GM23338 (cell line): ENCODE measurements at regions not wholly inside any gene's neighbourhood (a gene's known extent, or its start where the extent isn't known, plus 50 kb on each side); places are given as distances from the start of the nearest gene placed in this dataset.

Experiments used
- ATAC-seq: fragments of 200-7000 bp; cut with Tn5 transposase; 3 replicates; pipeline ENCODE4 v1.9.1; 2020
- DNase-seq: peaks from one replicate; pipeline ENCODE4 v3.0.0-alpha.2; 2015; ENCODE audit warnings: low spot score
- H2AFZ ChIP-seq: fragments of 200-600 bp; sonication (generic); 2 replicates; pipeline ENCODE4 v1.8.0; 2016; ENCODE audit warnings: antibody characterized with exemption, mild to moderate bottlenecking, moderate library complexity
- H3F3A ChIP-seq: fragments of 200-600 bp; sonication (generic); replicated peaks from 2 replicates; pipeline ENCODE4 v1.8.0; 2017; ENCODE audit warnings: antibody characterized with exemption, mixed run types, low read depth
- H3K27ac ChIP-seq: fragments of 200-600 bp; sonication (generic); 2 replicates; pipeline ENCODE4 v1.6.1; 2016; ENCODE audit warnings: low read depth
- H3K27me3 ChIP-seq: fragments of 200-600 bp; sonication (generic); 2 replicates; pipeline ENCODE4 v1.8.0; 2016; ENCODE audit warnings: mild to moderate bottlenecking, mixed run types, moderate library complexity; ENCODE audit not compliant: insufficient read depth
- H3K36me3 ChIP-seq: fragments of 200-600 bp; sonication (generic); 2 replicates; pipeline ENCODE4 v1.8.0; 2016; ENCODE audit warnings: mild to moderate bottlenecking; ENCODE audit not compliant: insufficient read depth
- H3K4me1 ChIP-seq: fragments of 200-600 bp; sonication (generic); 2 replicates; pipeline ENCODE4 v1.8.0; 2016; ENCODE audit warnings: mild to moderate bottlenecking, moderate library complexity; ENCODE audit not compliant: insufficient read depth
- H3K4me2 ChIP-seq: fragments of 200-600 bp; sonication (generic); 2 replicates; pipeline ENCODE4 v1.7.1; 2017; ENCODE audit warnings: mixed run types
- H3K4me3 ChIP-seq: fragments of 200-600 bp; sonication (generic); 2 replicates; pipeline ENCODE4 v1.6.1; 2016; ENCODE audit warnings: mixed run types
- H3K79me2 ChIP-seq: fragments of 200-600 bp; sonication (generic); replicated peaks from 2 replicates; pipeline ENCODE4 v1.8.0; 2017; ENCODE audit warnings: mild to moderate bottlenecking; ENCODE audit not compliant: insufficient read depth
- H3K9me2 ChIP-seq: fragments of 200-600 bp; sonication (generic); 2 replicates; pipeline ENCODE4 v1.8.0; 2017; ENCODE audit not compliant: insufficient read depth
- H4K20me1 ChIP-seq: fragments of 200-600 bp; sonication (generic); replicated peaks from 2 replicates; pipeline ENCODE4 v1.8.0; 2017; ENCODE audit warnings: mild to moderate bottlenecking; ENCODE audit not compliant: insufficient read depth
- H3K27ac Mint-ChIP-seq: 2 replicates; pipeline ENCODE4 v1.8.0; 2020; ENCODE audit warnings: inconsistent platforms, mild to moderate bottlenecking, moderate library complexity, mixed read lengths
- H3K27me3 Mint-ChIP-seq: 3 replicates; pipeline ENCODE4 v1.8.0; 2022; ENCODE audit warnings: low read depth, mild to moderate bottlenecking, moderate library complexity, mixed read lengths, inconsistent platforms; ENCODE audit not compliant: insufficient read depth, poor library complexity
- H3K36me3 Mint-ChIP-seq: 3 replicates; pipeline ENCODE4 v1.8.0; 2021; ENCODE audit warnings: low read depth, mild to moderate bottlenecking, inconsistent platforms, moderate library complexity, mixed read lengths
- H3K4me1 Mint-ChIP-seq: 3 replicates; pipeline ENCODE4 v1.8.0; 2020; ENCODE audit warnings: mild to moderate bottlenecking, inconsistent platforms, mixed read lengths
- H3K4me3 Mint-ChIP-seq: 3 replicates; pipeline ENCODE4 v1.8.0; 2021; ENCODE audit warnings: moderate library complexity, mild to moderate bottlenecking, inconsistent platforms, mixed read lengths
- H3K9me3 Mint-ChIP-seq: 3 replicates; pipeline ENCODE4 v1.8.0; 2020; ENCODE audit warnings: moderate library complexity, mild to moderate bottlenecking, inconsistent platforms, mixed read lengths
- CREB1 ChIP-seq: fragments of 250-450 bp; sonication (Bioruptor Pico); IDR thresholded peaks from 2 replicates; pipeline ENCODE4 v1.5.0; 2020; ENCODE audit warnings: low read depth, mild to moderate bottlenecking, moderate library complexity
- EZH2 ChIP-seq: fragments of 200-600 bp; sonication (generic); IDR thresholded peaks from one replicate; pipeline ENCODE4 v1.8.0; 2017; ENCODE audit warnings: antibody characterized with exemption, mild to moderate bottlenecking, low read depth; ENCODE audit not compliant: unreplicated experiment
- JUNB ChIP-seq: IDR thresholded peaks from one replicate; pipeline ENCODE4 v1.6.1; 2016; ENCODE audit warnings: antibody characterized with exemption; ENCODE audit not compliant: unreplicated experiment
- NANOG ChIP-seq: IDR thresholded peaks from 2 replicates; pipeline ENCODE4 v1.6.1; 2016; ENCODE audit warnings: antibody characterized with exemption, borderline replicate concordance
- STAT1 ChIP-seq: IDR thresholded peaks from one replicate; pipeline ENCODE4 v1.6.1; 2016; ENCODE audit warnings: antibody characterized with exemption; ENCODE audit not compliant: unreplicated experiment
- ZNF114 ChIP-seq: fragments of 250-450 bp; sonication (Bioruptor Pico); IDR thresholded peaks from 2 replicates; pipeline ENCODE4 v1.5.0; 2020; ENCODE audit warnings: mild to moderate bottlenecking, moderate library complexity
- TF ChIP-seq, protein P1 (sequence below): fragments of 250-450 bp; sonication (Bioruptor Pico); IDR thresholded peaks from 2 replicates; pipeline ENCODE4 v1.5.0; 2020; ENCODE audit warnings: mild to moderate bottlenecking, moderate library complexity

DNA sequence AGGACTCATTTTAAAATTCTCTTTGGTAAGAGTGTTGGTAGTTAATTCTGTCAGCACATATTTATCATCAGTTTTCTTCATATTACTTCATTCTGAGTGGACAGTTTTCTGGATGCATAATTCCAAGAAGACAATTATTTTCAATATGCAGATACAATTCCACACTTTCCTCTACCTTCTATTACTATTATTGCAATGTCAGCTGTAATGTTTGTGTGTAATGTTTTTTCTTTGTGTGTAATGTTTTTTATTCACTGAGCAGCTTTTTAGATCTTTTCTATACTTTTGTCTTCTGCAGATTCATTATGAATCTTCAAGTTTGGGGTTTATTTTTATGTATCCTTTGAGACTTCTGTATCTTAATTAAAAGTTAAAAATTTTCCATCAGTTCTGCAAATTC, 264.0 kb upstream of the VRK2 start (continued):
- TF ChIP-seq, protein P1, sequence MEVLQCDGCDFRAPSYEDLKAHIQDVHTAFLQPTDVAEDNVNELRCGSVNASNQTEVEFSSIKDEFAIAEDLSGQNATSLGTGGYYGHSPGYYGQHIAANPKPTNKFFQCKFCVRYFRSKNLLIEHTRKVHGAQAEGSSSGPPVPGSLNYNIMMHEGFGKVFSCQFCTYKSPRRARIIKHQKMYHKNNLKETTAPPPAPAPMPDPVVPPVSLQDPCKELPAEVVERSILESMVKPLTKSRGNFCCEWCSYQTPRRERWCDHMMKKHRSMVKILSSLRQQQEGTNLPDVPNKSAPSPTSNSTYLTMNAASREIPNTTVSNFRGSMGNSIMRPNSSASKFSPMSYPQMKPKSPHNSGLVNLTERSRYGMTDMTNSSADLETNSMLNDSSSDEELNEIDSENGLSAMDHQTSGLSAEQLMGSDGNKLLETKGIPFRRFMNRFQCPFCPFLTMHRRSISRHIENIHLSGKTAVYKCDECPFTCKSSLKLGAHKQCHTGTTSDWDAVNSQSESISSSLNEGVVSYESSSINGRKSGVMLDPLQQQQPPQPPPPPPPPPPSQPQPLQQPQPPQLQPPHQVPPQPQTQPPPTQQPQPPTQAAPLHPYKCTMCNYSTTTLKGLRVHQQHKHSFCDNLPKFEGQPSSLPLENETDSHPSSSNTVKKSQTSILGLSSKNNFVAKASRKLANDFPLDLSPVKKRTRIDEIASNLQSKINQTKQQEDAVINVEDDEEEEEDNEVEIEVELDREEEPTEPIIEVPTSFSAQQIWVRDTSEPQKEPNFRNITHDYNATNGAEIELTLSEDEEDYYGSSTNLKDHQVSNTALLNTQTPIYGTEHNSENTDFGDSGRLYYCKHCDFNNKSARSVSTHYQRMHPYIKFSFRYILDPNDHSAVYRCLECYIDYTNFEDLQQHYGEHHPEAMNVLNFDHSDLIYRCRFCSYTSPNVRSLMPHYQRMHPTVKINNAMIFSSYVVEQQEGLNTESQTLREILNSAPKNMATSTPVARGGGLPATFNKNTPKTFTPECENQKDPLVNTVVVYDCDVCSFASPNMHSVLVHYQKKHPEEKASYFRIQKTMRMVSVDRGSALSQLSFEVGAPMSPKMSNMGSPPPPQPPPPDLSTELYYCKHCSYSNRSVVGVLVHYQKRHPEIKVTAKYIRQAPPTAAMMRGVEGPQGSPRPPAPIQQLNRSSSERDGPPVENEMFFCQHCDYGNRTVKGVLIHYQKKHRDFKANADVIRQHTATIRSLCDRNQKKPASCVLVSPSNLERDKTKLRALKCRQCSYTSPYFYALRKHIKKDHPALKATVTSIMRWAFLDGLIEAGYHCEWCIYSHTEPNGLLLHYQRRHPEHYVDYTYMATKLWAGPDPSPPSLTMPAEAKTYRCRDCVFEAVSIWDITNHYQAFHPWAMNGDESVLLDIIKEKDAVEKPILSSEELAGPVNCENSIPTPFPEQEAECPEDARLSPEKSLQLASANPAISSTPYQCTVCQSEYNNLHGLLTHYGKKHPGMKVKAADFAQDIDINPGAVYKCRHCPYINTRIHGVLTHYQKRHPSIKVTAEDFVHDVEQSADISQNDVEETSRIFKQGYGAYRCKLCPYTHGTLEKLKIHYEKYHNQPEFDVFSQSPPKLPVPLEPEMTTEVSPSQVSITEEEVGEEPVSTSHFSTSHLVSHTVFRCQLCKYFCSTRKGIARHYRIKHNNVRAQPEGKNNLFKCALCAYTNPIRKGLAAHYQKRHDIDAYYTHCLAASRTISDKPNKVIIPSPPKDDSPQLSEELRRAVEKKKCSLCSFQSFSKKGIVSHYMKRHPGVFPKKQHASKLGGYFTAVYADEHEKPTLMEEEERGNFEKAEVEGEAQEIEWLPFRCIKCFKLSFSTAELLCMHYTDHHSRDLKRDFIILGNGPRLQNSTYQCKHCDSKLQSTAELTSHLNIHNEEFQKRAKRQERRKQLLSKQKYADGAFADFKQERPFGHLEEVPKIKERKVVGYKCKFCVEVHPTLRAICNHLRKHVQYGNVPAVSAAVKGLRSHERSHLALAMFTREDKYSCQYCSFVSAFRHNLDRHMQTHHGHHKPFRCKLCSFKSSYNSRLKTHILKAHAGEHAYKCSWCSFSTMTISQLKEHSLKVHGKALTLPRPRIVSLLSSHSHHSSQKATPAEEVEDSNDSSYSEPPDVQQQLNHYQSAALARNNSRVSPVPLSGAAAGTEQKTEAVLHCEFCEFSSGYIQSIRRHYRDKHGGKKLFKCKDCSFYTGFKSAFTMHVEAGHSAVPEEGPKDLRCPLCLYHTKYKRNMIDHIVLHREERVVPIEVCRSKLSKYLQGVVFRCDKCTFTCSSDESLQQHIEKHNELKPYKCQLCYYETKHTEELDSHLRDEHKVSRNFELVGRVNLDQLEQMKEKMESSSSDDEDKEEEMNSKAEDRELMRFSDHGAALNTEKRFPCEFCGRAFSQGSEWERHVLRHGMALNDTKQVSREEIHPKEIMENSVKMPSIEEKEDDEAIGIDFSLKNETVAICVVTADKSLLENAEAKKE = no peak

DNA sequence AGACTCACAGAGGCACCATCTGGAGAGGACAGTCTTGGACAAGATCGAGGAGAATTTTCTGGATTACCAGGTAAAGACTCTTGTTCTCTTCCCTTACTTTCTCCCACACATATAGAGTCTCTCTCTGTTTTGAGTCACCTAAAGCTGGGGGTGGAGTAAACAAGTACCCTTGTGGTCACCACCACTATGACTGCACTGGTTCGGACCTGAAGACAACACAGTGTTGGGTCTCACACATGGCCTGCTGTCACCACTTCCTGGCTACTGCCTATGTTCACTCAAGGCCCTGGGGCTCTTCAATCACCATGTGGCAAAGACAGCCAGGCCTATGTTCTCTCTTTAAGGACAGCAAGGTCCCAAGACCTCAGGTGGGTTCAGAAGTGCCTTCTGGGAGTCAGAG, 253.3 kb upstream of the VRK2 start:
- Mint-ChIP-seq H3K36me3 (peaks cover 8% of the 10 kb centered on the region; the same call in 2 of the 3 replicates), H3K4me1 (peaks cover 19% of the 10 kb centered on the region)
- TF ChIP-seq EZH2 (no peak), JUNB (no peak), CREB1 (CRISPR knock-in tag) (no peak), STAT1 (no peak), ZNF114 (CRISPR knock-in tag) (no peak), NANOG (no peak)
- TF ChIP-seq, protein P1 = no peak

More for the DNA sequence above, 253.3 kb upstream of the VRK2 start:
- Mint-ChIP-seq H3K4me3 (no peak overlapping the region), H3K27me3 (peaks cover 2% of the 10 kb centered on the region), H3K27ac (no peak overlapping the region), H3K9me3 (peaks cover 7% of the 10 kb centered on the region; the same call in 2 of the 3 replicates)
- Histone ChIP-seq H3K4me3 (no peak overlapping the region), H3K4me1 (peaks cover 15% of the 10 kb centered on the region), H3K36me3 (no peaks in the 10 kb centered on the region; the same call in 1 of the 2 replicates), H3K27me3 (no peaks in the 10 kb centered on the region), H2AFZ (no peak overlapping the region), H3K9me2 (peaks cover 6% of the 10 kb centered on the region; the same call in 1 of the 2 replicates), H3K27ac (no peak overlapping the region), H3K79me2 (no peaks in the 10 kb centered on the region), H3K4me2 (no peak overlapping the region), H4K20me1 (no peaks in the 10 kb centered on the region), H3F3A (no peaks in the 10 kb centered on the region)
- ATAC-seq = no peak
- DNase-seq = no peak
